ENCODE measurements at regions not wholly inside any gene's neighbourhood (a gene's known extent, or its start where the extent isn't known, plus 50 kb on each side); places are given as distances from the start of the nearest gene placed in this dataset.

DNA sequence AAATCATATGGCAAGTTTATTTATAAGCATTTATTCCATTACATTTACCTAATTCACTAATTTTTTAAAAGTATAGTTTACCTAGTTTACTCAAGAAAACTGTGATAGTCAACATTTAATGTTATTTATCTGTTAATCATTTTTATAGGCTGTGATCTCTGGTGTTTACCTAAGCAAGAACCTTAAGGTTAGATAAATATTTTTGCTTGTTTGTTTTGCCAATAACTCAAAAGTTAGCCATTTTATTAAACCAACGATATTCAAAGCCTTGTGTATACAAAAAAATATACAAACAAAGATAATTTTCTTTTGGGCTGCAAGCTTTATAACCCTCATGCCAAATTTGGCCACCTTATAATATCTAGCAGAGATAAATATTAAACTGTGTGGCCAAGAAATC, 157.3 kb downstream of the SLCO1B3 start:
- H3K4me3 ChIP-seq (ENCODE audit: low read depth, low read length) = no peak overlapping the region
- no peak for DNase-seq (ENCODE audit: low read depth)

GRCh38 chr12:20969766-20970165, 159.3 kb downstream of the SLCO1B3 start:
- no peak overlapping the region for H3K4me3 ChIP-seq (ENCODE audit: low read depth, low read length)
- DNase-seq (ENCODE audit: low read depth) = no peak

DNA sequence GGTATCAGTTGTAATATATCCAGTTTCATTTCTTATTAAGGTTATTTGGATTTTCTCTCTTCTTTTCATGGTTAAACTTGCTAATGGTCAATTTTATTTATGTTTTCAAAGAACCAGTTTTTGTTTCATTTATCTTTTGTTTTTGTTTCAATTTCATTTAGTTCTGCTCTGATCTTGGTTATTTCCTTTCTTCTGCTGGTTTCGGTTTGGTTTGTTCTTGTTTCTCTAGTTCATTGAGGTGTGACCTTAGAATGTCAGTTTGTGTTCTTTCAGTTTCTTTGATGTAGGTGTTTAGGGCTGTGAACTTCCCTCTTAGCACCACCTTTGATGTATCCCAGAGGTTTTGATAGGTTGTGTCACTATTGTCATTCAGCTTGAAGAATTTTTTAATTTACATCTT, 145.6 kb upstream of the SLCO1B1 start:
- H3K4me3 ChIP-seq (ENCODE audit: low read depth, low read length) = no peak overlapping the region
- no peak for DNase-seq (ENCODE audit: low read depth)

DNA sequence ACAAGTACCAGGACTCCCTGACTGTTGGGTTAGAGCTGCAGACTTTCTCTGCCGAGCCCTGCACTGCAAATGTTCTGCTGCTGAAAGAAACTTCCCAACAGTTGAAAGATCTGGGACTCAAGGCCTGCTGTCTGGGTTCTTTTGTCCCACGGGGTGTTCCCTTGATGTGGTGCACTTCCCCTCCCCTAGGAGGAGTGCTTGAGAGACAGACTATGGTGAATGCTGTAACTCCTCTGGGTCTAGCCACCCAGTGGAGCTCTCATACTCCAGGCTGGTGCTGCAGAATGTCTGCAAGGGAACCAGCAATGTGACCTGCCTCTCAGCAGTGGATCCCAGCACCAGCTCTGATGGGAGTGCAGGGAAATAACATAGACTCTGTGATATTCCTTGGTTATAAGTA, 129.2 kb upstream of the SLCO1B1 start:
- H3K4me3 ChIP-seq (ENCODE audit: low read depth, low read length) = no peak overlapping the region
- no peak for DNase-seq (ENCODE audit: low read depth)

DNA sequence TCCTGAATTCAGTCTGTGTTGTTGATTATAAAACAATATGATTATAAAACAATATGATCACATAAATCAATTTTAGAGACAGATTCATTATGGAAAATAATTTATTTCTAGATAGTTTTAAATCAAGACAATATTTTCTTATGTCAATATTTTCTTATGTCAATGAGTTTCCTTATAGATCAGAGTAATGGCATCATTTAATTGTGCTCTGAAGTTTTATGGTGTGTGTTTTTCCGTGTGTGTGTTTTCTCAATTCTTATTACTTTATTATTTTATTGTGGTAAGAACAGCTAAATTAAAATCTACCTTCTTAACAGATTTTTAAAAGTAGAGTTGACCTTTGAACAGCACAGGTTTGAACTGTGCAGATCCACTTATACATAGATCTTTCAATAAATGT, 105.3 kb upstream of the SLCO1B1 start:
- DNase-seq (ENCODE audit: low read depth) = no peak
- no peak overlapping the region for H3K4me3 ChIP-seq (ENCODE audit: low read depth, low read length)

DNA sequence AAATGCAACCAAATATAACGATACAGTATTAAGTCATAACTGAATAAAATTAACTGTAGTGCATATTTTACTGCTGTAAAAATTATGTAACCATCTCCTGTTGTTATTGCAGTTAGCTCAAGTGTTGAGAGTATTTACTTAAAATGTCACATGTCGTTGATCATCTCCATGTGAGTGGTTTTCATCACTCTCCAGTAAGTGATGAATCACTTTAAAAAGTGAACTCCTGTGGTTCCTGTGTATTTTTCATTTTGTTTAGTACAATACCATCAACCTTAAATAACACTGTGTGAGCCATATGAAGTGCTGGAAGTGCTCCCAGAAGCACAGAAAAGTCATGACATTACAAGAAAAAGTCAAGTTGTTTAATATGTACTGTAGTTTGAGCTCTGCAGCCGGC, 104.7 kb upstream of the SLCO1B1 start:
- DNase-seq (ENCODE audit: low read depth) = no peak
- H3K4me3 ChIP-seq (ENCODE audit: low read depth, low read length) = no peak overlapping the region

DNA sequence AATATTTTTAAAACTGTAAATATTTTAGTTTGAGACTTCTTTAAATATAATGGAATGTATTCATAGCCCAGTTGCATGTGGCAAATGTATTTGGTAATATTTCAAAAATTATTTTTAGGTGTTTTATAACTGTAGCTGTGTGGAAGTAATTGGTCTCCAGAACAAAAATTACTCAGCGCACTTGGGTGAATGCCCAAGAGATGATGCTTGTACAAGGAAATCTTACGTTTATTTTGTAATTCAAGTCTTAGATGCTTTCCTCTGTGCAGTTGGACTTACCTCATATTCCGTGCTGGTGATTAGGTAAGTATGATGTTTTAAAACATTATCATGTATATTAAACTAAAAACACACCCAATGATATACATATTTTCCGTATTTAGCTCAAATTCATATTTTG, 76.7 kb upstream of the SLCO1B1 start:
- no peak overlapping the region for H3K4me3 ChIP-seq (ENCODE audit: low read depth, low read length)
- no peak for DNase-seq (ENCODE audit: low read depth)

DNA sequence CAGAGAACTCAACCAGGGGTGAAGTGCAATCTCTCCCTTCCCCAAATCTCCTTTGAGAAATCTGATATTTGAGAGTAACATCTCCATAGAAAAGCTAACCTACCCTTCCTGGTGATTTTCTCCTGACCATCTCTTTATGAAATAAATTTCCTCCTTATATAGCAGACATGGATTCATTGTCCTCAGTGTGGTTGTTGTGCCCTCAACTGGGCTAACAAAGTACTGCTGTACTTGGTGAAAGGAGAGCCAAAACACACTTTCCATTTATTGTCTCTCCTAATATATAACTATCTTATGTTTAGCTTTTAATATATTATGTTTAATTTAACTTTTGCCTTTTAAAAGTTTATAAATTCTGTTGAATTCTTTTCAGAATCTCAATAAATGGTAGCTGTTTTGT, 65.1 kb upstream of the SLCO1B1 start:
- DNase-seq (ENCODE audit: low read depth) = no peak
- H3K4me3 ChIP-seq (ENCODE audit: low read depth, low read length) = no peak overlapping the region

- no peak for DNase-seq (ENCODE audit: low read depth)
- H3K4me3 ChIP-seq (ENCODE audit: low read depth, low read length) = no peak overlapping the region
Measured at GRCh38 chr12:21073129-21073528, 57.9 kb upstream of the SLCO1B1 start.

GRCh38 chr12:21073822-21074460, 57.1 kb upstream of the SLCO1B1 start:
- peak; percentile 4 for DNase-seq (ENCODE audit: low read depth)

More at GRCh38 chr12:21073822-21074460, 57.1 kb upstream of the SLCO1B1 start:
- no peak overlapping the region for H3K4me3 ChIP-seq (ENCODE audit: low read depth, low read length)
